HG03457 (cell line): ENCODE measurements at regions not wholly inside any gene's neighbourhood (a gene's known extent, or its start where the extent isn't known, plus 50 kb on each side); places are given as distances from the start of the nearest gene placed in this dataset.

ENCODE experiments used
- ATAC-seq: cut with Tn5 transposase; IDR thresholded peaks from one replicate; pipeline ENCODE4 v1.9.1; 2021; ENCODE audit warnings: moderate number of reproducible peaks; ENCODE audit not compliant: unreplicated experiment

DNA sequence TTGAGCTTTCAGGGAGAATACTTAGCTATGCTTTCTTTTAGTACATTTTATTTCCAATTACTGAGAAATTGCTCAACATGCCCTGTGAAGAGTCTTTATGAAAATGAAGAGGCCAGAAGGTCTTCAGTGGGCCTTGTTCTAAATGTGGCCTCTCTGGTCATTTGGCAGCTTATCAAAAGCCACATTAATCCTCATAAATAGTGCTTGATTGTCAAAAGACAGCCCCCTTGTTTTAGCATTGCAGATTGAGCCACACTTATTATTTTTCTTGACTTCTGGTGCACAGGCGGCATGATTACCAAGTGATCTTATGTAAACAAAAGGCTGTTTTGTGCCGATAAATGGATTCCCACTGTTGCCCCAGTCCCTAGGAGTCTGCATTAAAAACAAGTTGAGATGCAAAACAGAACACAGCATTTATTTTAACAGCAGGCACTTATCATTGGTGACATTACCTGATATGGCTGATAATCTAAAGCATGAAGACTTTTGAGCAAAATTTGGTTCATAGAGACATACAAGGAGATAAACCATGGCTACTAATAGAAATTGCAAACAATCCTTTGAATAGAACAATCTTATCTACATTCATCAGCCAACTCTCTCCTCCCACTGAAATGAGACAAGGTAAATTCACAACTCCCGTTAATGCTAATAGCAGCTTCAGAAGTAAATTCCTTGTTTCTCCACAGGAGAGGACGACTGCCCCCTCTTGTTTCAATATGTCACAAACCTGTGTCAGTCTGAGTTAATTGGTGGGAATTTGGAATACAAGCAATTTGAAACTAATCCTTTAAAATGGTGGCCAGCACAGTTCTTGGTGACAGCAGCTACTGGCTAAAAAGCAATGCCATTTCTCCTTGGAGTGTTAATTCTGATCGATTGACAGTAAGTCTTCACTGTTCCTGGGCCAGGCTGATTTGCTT is 194.3 kb downstream of the NSUN3 start:
- no peak for ATAC-seq

- no peak for ATAC-seq
These were observed 196.0 kb downstream of the NSUN3 start for GRCh38 chr3:94258851-94259250.

DNA sequence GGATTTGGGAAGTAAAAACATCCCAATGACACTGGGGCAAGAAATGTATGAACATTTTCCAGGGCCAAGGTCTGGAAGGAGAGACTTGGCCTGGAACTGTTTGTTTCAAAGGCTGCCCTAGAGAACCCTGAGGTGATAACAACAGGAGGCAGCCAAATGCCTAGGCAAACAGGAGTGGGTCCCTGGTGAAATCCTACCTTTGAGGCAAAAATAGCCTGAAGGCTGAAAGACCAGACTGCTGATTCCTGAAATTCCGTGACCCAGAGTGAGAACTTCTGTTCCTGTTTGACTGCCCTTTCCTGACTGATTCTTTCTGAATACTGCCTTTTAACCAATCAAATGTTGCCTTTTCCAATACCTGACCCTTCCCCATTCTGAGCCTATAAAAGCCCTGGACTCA is 196.4 kb downstream of the NSUN3 start:
- ATAC-seq, result no peak

GRCh38 chr3:94269763-94270162 is 206.9 kb downstream of the NSUN3 start:
- ATAC-seq, result no peak

GRCh38 chr3:94272016-94272415 is 209.2 kb downstream of the NSUN3 start:
- no peak for ATAC-seq

DNA sequence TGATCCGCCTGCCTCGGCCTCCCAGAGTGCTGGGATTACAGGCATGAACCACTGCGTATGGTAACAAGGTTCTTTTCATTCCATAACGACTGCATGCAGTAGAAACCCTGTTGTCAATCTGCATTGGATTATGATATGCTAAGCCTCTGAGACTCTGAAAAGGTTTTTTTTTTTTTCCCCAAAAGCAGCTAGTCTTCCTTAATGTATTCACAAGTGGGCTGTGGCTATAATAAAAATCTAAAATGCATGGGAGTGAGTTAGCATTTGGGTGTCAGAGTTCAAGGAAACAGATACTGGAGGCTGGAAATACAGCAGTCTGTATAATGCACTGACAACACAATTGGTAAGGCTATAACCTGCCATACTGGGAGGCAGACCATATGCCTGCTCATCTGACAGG is 218.1 kb downstream of the NSUN3 start:
- no peak for ATAC-seq

DNA sequence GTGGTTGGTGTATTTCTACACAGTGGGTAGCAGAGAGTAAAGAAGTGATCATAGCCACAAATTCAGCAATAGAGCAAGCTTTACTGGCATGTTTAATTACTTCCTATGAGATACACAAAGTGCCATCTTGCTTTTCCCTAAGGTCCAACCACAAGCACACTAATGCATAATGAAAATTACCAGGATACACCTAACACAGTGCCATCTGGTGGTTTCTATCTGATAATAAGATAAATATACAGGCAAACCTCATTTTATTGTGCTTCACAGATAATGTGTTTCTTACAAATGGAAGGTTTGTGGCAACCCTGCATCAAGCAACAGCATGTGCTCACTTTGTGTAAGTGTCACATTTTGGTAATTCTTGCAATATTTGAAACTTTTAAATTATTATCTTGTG is 223.0 kb downstream of the NSUN3 start:
- no peak for ATAC-seq

GRCh38 chr3:94291686-94292085 is 228.8 kb downstream of the NSUN3 start:
- no peak for ATAC-seq

GRCh38 chr3:94292151-94292550 is 229.3 kb downstream of the NSUN3 start:
- no peak for ATAC-seq

DNA sequence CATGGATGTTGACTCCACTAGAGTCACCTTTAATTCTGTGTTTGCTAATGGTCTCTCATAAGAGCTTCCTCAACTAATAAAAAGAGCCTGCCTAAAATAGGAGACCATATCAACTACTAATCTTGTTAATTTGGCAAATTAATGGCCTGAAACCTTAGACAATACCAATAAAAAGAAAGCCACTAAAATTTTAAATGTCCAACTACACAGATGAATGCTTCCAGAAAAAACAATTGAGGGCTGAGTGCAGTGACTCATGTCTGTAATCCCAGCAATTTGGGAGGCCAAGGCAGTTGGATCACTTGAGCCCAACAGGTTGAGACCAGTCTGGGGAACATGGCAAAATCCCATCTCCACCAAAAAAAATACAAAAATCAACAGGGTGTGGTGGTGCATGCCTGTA is 230.9 kb downstream of the NSUN3 start:
- no peak for ATAC-seq

GRCh38 chr3:94294806-94295205 is 231.9 kb downstream of the NSUN3 start:
- ATAC-seq, result no peak

DNA sequence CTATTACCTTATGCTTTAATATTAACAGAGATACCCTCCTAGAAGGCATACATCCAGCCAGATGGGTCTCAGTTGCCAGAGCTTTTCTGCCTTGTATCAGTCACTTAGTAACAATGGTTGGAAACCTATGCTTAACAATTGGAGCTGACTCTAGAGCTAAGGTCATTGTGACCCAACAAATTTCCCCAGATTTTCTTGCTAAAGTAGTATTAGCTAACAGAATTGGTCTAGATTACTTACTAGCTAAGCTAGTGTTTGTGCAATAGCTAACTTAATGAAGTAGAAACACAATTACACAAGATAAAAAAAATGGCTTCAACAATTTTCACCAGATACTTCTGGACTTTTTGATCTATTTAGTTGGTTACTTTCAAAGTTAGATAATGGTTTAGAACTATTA is 236.9 kb downstream of the NSUN3 start:
- no peak for ATAC-seq

DNA sequence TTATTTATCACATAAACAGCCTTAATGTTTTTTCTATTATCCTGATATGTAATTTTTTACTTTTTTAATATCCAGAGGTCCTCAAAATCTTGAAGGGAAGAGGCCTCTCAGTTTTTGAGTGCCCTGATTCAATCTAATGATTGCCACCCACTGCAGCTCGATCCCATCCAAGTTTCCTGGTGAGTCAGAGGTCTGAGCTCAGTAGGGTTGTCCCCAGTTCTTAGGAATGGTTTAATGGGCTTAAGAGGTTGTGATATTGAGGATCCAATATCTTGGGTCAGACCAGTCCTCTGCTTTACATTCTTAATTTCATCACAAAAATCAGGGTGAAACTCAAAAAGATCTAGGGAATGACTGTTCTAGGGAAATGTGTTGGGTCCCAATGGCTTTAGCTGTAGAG is 238.5 kb downstream of the NSUN3 start:
- no peak for ATAC-seq

GRCh38 chr3:94303266-94303665 is 240.4 kb downstream of the NSUN3 start:
- ATAC-seq, result no peak

DNA sequence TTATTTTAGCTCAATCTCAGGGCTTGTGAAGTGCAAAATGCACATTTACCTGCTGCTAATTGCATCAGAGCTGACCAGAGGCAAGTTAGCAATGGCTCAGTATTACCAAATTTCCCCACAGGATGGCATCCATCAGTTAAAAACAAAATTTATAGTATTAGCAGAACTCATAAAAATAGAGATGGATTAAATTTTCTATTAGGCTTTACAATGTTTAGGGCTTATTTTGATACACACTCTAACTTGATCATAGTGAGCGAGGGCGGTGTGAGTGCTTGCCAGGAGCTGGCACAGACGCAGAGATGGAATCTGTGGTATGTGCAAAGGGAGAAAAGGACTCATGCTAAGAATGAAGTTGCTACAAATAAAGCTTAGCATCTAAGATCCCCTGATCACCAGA is 241.0 kb downstream of the NSUN3 start:
- no peak for ATAC-seq

DNA sequence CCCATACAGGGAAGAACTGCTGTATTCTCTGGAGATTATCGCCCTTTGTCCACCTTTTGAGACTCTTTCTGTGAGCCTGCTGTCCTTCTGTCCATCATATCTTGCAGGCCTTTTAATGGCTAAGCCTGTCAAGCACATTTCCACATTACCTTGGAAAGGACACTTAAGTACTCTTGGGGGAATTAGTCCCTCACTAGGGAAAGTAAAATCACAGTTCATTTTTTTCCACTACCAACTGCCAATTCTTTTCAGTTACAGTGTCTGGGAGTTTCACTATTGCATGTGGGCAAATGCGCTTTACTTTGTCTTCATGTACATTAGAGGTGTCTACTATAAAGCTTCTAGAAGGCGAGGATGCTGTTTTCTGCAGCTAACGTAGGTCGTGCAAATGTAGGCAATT is 242.1 kb downstream of the NSUN3 start:
- no peak for ATAC-seq

DNA sequence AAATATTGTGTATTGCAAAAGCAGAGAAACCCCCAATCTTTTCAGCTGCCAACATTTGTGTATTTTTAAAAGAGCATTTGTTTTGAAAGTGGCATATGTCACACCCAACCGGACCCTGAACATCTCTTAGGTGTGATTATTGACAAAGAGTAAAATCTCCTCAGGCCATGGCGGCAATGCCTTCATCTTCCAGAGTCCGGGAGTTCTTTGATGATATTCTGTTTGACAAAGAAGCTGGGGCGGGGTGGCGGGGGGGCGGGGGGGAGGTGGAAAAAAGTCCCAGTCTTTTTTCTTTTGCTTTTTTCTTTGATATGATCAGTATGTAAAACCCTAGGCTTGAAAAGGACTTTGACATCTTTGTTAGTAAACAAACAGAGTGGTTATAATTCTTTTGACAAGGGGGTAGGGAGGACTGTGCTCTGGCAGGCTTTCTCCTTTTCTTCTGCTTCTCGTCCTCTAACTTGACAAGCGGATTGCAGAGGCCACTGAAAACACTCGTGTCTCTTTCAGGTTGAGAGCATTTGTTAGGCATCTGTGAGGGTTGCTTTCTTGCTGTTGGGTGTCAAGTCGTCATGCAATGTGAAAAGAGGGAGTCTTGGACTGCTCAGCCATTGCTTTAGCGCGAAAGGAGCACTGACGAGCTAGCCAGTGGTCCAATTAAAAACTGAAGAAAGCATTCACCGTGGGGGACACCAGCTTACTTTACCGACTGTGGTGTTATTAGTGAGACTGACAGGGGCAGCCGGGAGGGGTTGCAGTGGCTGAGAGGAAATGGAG is 243.2 kb downstream of the NSUN3 start:
- no peak for ATAC-seq

DNA sequence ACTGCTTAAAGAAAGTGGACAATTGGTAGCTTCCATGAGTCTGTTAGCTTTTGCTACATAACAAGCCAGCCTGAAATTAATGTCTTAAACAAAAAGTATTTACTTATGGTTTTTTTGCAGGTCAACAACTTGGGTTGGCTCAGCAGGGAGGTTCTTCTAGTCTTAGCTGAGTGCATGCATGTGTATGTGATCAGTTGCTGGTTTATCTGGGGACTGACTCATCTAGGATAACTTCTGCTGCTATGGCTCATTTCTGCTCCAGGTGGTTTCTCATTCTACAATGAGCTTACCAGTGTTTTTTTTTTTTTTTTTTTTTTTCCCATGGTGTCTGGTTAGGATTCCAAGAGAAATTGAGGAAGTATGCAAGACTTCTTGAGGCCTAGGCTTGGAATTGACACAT is 244.7 kb downstream of the NSUN3 start:
- no peak for ATAC-seq

GRCh38 chr3:94308767-94309166 is 245.9 kb downstream of the NSUN3 start:
- ATAC-seq, result no peak

- no peak for ATAC-seq
These were observed 247.7 kb downstream of the NSUN3 start for GRCh38 chr3:94310341-94311135.

GRCh38 chr3:94311651-94312050 is 248.8 kb downstream of the NSUN3 start:
- no peak for ATAC-seq
